Ovary (tissue), 3 donors: ENCODE measurements at regions not wholly inside any gene's neighbourhood (a gene's known extent, or its start where the extent isn't known, plus 50 kb on each side); places are given as distances from the start of the nearest gene placed in this dataset.

Source experiments
- CTCF ChIP-seq, 3 donors: fragments of 450-650 bp in 2 of 3; fragments of 200-600 bp in 1 of 3; IDR thresholded peaks; one replicate each; pipeline versions ENCODE4 v1.5.1 to v1.8.0; 2016 to 2022; ENCODE audit warnings: antibody characterized with exemption in 3 of 3, mild to moderate bottlenecking in 1 of 3
- EP300 ChIP-seq: sonication (generic); formaldehyde crosslinking; IDR thresholded peaks from one replicate; pipeline ENCODE4 v1.6.1; 2017; ENCODE audit warnings: antibody characterized with exemption
- donor health status: DM: no; HTN: no; CAD: no.

- TF ChIP-seq CTCF (IDR thresholded peaks at IDR 0.05) (no peak), EP300 (no peak)
Measured at GRCh38 chr5:14028938-14029584, 84.6 kb upstream of the DNAH5 start.
